GM18873 (cell line): ENCODE measurements at regions not wholly inside any gene's neighbourhood (a gene's known extent, or its start where the extent isn't known, plus 50 kb on each side); places are given as distances from the start of the nearest gene placed in this dataset.

ENCODE experiments used
- ATAC-seq: cut with Tn5 transposase; IDR thresholded peaks from one replicate; pipeline ENCODE4 v1.9.1; 2021; ENCODE audit warnings: mild to moderate bottlenecking, moderate library complexity, moderate number of reproducible peaks; ENCODE audit not compliant: unreplicated experiment, low FRiP score

- no peak for ATAC-seq
These were observed 146.2 kb upstream of the CBLB start for GRCh38 chr3:106014971-106015370.

- no peak for ATAC-seq
These were observed 149.3 kb upstream of the CBLB start for GRCh38 chr3:106018102-106018501.

- ATAC-seq = no peak
These were observed 150.2 kb upstream of the CBLB start for GRCh38 chr3:106018929-106019550.

GRCh38 chr3:106022913-106023312 lies 154.1 kb upstream of the CBLB start:
- no peak for ATAC-seq

GRCh38 chr3:106025151-106025722 lies 156.4 kb upstream of the CBLB start:
- no peak for ATAC-seq

- ATAC-seq = no peak
These were observed 161.3 kb upstream of the CBLB start for GRCh38 chr3:106029954-106030626.

GRCh38 chr3:106030627-106030963 lies 161.8 kb upstream of the CBLB start:
- ATAC-seq = no peak

GRCh38 chr3:106032479-106032878 lies 163.7 kb upstream of the CBLB start:
- ATAC-seq = no peak

GRCh38 chr3:106033654-106034053 lies 164.8 kb upstream of the CBLB start:
- no peak for ATAC-seq

- no peak for ATAC-seq
These were observed 165.5 kb upstream of the CBLB start for GRCh38 chr3:106034313-106034712.

GRCh38 chr3:106035619-106036018 lies 166.8 kb upstream of the CBLB start:
- no peak for ATAC-seq

- ATAC-seq = no peak
These were observed 167.9 kb upstream of the CBLB start for GRCh38 chr3:106036696-106037095.

GRCh38 chr3:106047221-106047620 lies 178.4 kb upstream of the CBLB start:
- no peak for ATAC-seq

- ATAC-seq = no peak
These were observed 180.2 kb upstream of the CBLB start for GRCh38 chr3:106048946-106049481.

GRCh38 chr3:106049821-106050220 lies 181.0 kb upstream of the CBLB start:
- no peak for ATAC-seq

- no peak for ATAC-seq
These were observed 188.1 kb upstream of the CBLB start for GRCh38 chr3:106056931-106057330.

- no peak for ATAC-seq
These were observed 189.7 kb upstream of the CBLB start for GRCh38 chr3:106058475-106058874.

- ATAC-seq = no peak
These were observed 191.2 kb upstream of the CBLB start for GRCh38 chr3:106059953-106060517.

GRCh38 chr3:106063909-106064308 lies 195.1 kb upstream of the CBLB start:
- ATAC-seq = no peak

- ATAC-seq = no peak
These were observed 197.0 kb upstream of the CBLB start for GRCh38 chr3:106065831-106066230.

- no peak for ATAC-seq
These were observed 198.9 kb upstream of the CBLB start for GRCh38 chr3:106067711-106068110.

GRCh38 chr3:106068381-106068780 lies 199.6 kb upstream of the CBLB start:
- ATAC-seq = no peak
